UCSD-AML1 (cell line): ENCODE measurements at regions not wholly inside any gene's neighbourhood (a gene's known extent, or its start where the extent isn't known, plus 50 kb on each side); places are given as distances from the start of the nearest gene placed in this dataset.

Source experiments
- DNase-seq: peaks from one replicate; lab custom pipeline; 2025; ENCODE audit not compliant: unreplicated experiment; lab: John Stamatoyannopoulos, UW

GRCh38 chr1:81700728-81701470, 99.8 kb upstream of the ADGRL2 start:
- no peak for DNase-seq

GRCh38 chr1:81699234-81699633, 101.5 kb upstream of the ADGRL2 start:
- no peak for DNase-seq

- no peak for DNase-seq
These were observed 105.0 kb upstream of the ADGRL2 start for GRCh38 chr1:81695741-81696140.

- DNase-seq: no peak
These were observed 107.4 kb upstream of the ADGRL2 start for GRCh38 chr1:81693316-81693715.

- DNase-seq: no peak
These were observed 109.9 kb upstream of the ADGRL2 start for GRCh38 chr1:81690676-81691453.

GRCh38 chr1:81689531-81689941, 111.2 kb upstream of the ADGRL2 start:
- no peak for DNase-seq

- DNase-seq: no peak
These were observed 118.2 kb upstream of the ADGRL2 start for GRCh38 chr1:81682490-81682889.

GRCh38 chr1:81681601-81682266, 119.0 kb upstream of the ADGRL2 start:
- DNase-seq: no peak

- DNase-seq: no peak
These were observed 119.6 kb upstream of the ADGRL2 start for GRCh38 chr1:81681114-81681513.

- no peak for DNase-seq
These were observed 120.8 kb upstream of the ADGRL2 start for GRCh38 chr1:81679942-81680341.

- no peak for DNase-seq
These were observed 122.0 kb upstream of the ADGRL2 start for GRCh38 chr1:81678779-81679178.

- DNase-seq: no peak
These were observed 128.0 kb upstream of the ADGRL2 start for GRCh38 chr1:81672766-81673165.

- no peak for DNase-seq
These were observed 129.7 kb upstream of the ADGRL2 start for GRCh38 chr1:81671038-81671437.

- DNase-seq: no peak
These were observed 130.4 kb upstream of the ADGRL2 start for GRCh38 chr1:81670286-81670685.

- no peak for DNase-seq
These were observed 134.1 kb upstream of the ADGRL2 start for GRCh38 chr1:81666586-81666985.

GRCh38 chr1:81664341-81664740, 136.4 kb upstream of the ADGRL2 start:
- DNase-seq: no peak

- no peak for DNase-seq
These were observed 137.7 kb upstream of the ADGRL2 start for GRCh38 chr1:81662913-81663526.

- no peak for DNase-seq
These were observed 140.4 kb upstream of the ADGRL2 start for GRCh38 chr1:81660286-81660685.

- DNase-seq: no peak
These were observed 146.1 kb upstream of the ADGRL2 start for GRCh38 chr1:81654657-81655056.

GRCh38 chr1:81654147-81654546, 146.6 kb upstream of the ADGRL2 start:
- DNase-seq: no peak

- no peak for DNase-seq
These were observed 150.0 kb upstream of the ADGRL2 start for GRCh38 chr1:81650776-81651175.
